NCI-H69 (cell line): ENCODE measurements at regions not wholly inside any gene's neighbourhood (a gene's known extent, or its start where the extent isn't known, plus 50 kb on each side); places are given as distances from the start of the nearest gene placed in this dataset.
A peak's percentile ranks its signal among the peaks of the same experiment; 100 is the strongest.
"Not testable (repeated sequence)": the region's sequence is repeated elsewhere in the genome, so short reads cannot be mapped to it uniquely, and the experiment has no call there.

ENCODE experiments used
- DNase-seq: peaks from one replicate; lab custom pipeline; 2025; lab: John Stamatoyannopoulos, UW

DNA sequence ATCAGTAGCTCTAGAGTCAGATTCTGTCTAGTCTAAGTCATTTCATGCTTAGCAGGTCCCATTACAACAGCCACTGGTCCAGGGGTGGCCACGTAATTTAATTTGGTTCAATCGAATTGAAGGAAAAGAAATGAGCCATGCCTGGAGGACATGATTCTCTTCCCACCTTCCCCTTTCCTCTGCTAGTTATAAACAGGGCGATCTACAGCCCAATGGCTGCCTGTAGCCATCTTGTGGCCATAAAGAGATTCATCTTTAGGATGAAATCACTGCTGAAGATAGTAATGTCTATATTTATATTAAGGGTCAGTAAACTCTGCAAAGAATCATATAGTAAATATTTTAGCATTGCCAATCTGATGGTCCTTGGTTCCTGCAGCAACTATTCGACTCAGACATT, 107.4 kb downstream of the SPDYE17 start:
- DNase-seq = peak; percentile 66

DNA sequence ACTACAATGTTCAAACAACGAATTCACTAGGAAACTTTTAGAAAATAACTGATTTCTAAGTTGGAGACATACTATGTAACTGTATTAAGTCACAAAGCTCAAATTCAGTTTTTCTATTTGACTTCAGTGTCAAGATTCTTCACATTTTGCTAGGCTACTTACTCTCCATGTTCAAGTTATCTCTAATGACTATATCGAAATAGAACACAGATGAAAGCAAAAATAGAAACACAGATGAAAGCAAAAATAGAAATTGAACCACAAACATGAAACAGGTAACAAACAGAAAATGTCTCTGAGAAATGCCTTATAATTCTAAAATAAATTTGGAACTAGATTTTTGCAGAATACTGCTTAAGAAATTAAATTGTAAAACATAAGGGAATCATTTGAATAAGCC, 113.5 kb downstream of the SPDYE17 start:
- not testable (repeated sequence) for DNase-seq

DNA sequence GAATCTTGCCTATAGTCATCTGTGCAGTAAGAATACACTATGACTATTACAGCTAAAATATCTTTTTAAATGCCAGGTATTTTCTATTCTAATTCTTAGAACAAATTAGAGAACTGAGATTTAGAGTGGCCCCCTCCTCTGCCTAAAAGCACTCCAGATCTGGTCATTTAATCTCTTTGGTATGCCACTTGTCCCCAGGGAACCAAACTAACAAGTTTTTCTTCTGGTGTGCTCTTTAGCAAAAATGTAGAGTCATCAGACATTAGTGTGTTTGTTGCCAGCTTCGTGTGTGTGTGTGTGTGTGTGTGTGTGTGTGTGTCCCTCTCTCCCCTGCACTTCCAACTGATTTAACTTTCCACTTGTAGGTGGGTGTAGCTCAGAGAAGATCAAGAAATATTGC, 117.8 kb downstream of the SPDYE17 start:
- peak; percentile 29 for DNase-seq

DNA sequence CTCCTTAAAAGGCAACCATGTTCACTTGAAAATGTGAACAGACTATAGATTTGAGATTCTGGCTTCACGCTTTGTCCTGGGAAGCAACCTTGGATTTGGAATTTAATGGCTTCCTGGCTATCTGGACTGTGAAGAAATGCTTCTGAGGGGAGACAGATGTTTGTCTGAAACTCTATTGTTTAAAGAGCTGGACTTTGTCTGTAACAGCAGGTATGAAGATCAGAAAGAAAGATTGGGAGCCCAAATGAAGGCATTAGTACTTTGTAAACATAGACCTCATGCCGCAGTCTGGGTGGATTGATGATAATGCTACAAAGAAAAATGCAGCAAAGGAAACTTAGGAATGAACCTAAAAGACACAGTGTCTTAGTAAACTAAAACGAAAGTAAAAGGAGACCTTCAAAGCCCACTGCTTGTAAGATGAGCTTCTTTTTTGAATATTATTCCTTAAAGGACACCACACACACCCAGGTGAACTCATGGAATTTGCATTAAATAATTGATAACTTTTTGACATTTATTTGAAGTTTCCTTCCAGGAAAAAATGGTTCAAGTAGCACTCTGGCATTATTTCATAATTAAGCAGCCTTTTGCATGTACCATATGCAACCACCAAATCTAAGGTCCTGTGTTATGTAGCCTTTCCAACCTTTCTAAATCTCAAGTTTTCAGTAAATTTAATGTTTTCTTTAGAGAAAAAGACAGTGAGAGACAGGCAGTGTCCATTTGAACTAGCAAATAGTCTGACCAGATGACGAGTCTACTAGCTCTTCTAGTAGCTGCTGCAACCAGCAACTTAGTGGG, 119.9 kb downstream of the SPDYE17 start:
- DNase-seq = peak; percentile 90

DNA sequence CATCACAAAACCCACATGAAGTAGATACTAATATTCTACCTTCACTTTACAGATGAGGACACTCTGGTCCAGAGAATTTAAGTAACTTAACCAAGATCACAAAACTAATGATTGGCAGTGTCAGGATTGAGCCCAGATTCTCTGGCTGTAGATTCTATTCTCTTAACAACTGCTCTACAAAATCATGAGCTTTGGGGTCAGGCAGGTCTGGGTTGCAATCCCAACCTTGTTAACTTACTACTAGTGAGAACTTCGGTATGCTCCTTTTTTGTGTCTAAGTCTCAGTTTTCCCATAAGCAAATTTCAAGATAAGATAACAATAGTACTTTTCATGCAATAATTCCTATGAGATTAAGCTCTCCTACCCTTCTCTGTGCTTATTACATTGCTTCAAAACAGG, 127.5 kb downstream of the SPDYE17 start:
- not testable (repeated sequence) for DNase-seq

DNA sequence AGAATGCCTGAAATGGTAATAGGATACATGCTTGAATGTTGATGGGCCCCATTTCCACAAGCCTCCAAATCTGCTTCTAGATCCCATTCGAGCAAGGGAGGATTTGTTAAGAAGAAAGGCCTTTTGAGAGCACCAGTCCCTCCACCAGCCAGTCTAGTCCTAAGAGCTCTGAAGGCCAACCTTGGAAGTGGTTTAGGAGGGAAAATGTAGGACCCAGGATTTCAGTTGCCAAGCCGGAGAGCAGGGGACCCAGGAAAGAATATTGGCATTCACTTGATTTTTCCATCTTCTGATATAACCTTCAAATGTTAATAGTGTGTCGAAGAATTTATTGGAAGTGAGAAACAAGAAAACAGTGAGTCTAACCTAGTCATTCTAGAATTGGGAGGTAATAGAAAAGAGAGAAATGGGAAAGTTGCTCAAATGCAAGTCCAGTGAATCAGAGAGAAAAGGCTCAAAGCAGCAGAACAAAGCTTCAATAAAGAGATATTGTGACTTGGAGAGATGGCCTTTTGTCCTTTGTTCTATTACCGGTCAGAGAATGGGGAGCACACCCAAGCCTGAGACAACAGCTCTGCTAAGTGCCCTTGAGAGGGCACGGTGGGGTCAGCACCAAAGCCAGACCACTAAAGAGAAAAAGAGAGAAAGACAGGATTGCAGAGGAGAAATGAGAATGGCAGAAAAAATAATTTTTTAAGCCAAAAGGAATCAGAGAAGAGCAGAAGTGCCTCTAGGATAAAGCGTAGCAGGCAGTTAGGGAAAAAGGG, 130.0 kb downstream of the SPDYE17 start:
- DNase-seq = not testable (repeated sequence)

DNA sequence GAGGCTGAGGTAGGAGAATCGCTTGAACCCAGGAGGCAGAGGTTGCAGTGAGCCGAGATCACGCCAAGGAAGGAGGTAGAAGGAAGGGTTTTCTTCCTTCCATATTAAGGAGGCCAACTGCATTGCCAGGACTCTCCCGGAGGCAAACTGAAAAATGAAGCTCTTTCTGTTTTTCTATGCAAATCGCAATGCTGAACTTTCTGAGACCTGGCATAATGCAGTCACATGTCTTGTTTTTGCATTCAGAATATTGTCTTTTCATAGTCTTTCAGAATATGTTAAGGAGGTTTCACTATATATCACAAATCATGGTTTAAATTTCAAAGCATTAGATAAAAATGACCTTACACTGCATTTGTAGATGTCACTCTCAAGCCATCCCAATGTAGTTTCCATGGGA, 133.4 kb downstream of the SPDYE17 start:
- not testable (repeated sequence) for DNase-seq

DNA sequence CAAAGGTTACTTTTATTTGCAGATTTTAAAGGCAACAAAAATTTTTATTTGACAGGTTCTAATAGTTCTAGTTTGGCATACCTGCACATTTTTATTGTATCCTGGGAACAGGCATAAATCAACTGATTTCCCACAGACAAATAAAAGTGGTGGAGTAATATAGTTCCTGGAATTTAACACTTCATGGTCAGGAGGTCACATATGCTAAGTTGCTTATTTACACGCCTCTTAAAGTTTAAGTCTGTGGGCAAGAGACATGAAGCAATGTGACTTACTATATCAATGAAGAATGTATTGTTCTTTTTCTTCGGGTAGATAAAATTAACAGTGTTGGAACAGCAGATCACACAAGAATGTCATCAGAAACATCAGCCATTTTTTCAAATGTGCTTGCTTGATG, 135.2 kb downstream of the SPDYE17 start:
- DNase-seq = not testable (repeated sequence)

DNA sequence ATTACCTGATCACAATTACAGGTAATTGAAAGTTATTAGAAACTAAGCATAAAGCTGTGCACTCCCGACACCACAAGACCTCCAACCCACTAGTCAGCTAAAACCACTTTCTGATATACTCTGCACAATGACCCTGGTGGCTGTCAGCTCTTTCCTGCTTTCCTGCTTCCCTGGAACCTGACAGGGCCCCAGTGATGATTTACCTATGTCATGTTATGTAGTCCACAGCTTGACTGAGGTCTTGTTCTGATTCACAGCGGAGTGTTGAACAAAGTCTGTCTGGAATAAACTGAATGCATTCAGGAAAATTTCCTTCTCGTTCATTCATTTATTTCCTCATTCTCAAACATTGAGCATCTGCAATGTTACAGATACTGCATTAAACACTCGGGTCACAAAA, 136.5 kb downstream of the SPDYE17 start:
- not testable (repeated sequence) for DNase-seq

DNA sequence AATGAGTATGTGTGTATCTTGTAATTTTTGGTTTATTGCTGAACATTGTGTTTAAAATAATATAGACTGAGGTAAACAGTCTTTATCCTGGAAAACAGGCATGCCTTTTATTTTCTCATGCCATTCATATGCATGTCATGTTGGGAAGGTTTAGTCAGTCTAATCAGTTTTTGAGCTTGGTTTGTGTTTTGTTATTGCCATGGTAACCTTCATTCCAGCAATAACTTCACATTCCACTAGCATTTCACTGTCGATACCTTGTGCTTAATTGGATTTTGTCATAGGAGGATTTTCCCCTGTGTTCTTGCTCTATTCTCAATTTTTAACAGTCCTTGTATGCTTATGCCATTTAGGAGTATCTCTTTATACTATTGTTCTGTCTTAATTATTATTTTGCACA, 140.4 kb downstream of the SPDYE17 start:
- not testable (repeated sequence) for DNase-seq

DNA sequence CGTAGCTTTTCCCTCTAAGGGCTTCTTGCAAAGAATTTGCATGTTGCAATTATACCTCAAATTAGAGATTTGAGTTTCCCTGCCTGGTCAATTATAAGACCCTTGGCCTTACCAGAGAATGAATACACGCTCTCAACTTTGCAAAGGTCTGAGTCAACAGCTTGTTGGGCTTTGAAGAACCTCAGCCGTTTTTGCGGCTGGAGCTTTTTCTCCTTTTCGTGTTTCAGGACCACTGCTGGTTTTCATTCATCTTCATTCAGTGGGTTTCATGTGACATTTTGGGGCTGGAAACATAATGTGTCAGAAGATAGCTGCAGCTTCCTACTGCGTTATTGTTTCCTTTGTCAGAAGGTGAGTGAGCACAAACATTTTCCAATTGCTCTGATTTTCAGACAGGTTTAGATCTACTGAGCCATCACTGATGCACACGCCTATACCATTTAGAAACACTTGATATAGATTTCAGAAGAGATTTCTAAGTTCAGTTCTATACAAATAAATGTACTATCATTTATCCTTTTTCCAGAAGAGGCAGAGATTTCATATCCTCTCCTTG, 152.3 kb downstream of the SPDYE17 start:
- DNase-seq = peak; percentile 69

DNA sequence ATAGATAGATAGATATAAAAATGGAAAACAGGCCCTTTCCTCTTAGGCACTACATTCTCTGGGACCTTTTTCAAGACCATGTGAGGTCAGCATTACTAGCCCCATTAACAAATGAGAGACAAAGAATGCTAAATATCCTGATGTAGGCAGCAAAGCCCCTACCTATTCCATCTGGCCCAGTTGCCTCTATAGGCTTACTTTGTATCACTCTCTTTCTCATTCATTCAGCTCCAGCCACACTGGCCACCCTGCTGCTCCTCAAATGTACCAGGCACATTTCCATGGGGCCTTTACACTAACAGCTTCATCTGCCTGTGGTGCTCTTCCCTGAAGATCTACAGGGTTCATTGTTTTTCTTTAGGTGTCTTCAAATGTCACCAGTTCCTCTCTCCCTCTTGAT, 156.4 kb downstream of the SPDYE17 start:
- DNase-seq = not testable (repeated sequence)

DNA sequence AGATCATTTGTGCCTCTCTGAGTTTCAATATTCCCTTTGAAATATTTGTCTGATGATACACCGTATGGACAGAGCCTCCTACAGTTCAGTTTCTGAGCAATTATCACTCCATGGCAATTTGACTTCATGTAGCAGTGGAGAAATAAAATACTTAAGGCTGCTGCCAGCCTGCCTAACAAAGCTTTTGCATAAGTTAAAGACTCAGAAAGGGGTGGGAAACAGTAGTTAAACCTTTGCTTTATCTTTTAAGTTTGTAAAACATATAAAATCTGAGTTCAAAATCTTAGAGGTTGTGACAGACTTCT, 161.7 kb downstream of the SPDYE17 start:
- DNase-seq = peak; percentile 56

DNA sequence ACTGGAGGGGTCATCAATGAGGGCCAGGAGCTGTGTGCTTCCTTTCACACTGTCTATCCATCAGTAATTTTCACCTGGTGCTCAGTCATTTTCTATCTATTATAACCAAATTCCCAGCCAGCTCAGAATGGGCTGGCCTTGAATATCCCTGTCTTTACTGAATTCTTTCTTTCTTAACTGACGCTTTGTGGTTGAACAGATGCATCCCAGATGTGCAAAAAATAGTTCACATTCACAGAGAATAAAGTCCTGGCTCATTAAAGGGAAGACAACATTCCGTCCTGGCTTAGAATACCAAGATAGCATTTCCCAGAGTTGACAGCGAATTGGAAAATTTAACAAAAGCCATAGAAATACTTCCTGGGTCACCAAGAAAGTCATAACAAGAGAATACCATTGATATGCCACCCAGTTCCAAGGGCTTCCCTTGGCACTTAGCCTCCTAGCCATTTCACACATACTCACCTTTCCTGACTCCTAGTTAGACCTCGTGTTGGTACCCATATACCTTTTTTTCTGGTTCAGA, 164.7 kb downstream of the SPDYE17 start:
- not testable (repeated sequence) for DNase-seq

DNA sequence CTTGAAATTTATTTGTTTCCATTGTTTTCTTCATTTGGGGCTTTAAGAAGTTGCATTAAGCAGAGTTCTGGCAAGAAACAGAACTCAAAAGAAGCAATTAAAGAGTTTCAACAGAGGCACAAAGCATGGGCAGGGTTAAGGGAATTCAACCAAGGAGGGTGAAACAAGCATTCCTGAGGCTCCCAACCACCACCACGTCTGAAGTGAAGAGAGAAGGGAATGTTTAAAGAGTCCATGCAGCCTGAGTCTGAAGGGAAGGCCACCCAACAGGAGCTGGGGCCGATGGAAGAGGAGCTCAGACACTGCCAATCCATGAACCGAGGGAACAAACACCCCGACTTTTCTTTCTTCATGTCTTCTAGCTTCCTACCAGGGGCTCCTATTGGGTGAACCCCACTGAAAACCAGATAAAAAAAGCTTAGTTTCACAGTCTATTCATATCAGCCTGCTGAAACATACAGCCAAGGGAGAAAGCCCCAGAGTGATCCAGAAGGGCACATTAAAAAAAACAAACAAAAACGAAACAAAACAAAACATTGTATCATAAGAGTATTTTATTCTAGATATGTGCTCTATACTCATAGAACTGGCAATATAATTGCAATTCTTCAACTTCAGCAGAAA, 168.9 kb downstream of the SPDYE17 start:
- DNase-seq = not testable (repeated sequence)

DNA sequence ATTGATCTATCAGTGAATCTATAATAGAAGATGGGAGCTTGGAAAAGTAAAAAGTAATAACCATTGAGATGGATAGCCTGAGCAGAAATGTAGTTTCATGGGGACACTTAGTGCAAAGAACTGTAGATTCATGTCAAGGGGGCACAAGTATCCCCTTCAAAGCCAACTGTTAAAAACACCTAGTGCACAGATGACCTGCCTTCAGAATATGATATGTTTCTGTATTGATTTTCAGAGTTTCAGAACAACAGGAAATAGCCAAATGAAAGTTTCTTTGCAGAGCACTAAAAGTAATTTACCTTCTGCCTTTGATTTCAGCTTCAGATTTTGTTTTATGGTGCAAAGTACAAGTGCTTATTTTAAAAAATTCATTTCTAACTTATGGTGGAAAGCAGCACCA, 169.9 kb downstream of the SPDYE17 start:
- not testable (repeated sequence) for DNase-seq

DNA sequence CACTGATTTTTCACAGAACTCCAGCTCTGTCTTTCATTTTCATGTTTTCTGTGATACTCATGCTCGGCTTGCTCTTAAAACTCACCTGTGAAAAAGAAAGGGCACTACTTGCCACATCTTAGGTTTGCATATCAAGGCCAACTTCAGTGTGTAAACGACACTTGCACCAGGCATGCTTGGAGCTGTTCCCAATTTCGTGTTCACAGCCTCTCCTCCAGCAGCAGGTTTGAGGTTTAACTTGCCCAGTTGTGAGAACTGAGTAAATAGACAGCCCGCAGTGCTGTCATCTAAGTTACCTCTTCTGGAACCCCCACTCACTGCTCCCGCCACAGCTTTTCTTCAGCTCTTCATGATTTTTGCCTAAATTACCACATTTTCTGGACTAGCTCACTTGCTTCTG, 172.2 kb downstream of the SPDYE17 start:
- not testable (repeated sequence) for DNase-seq

DNA sequence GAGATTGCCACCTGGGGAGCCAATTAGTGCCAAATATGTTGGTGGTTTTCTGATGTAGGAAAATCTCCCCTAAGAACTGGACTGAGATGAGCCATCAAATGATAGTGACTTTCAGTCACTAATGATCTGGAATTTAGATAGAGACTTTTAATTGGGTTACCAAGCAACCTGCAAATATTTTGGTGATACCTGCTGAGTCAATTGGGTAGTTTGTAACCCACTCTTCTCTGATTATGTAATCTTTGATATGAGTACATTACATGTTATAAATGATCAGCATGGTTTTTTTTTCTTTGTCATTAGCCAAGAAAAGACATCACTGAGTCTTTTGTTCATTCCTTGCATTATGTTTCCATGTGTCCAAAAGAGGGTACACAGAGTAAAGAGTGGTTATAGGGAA, 177.5 kb downstream of the SPDYE17 start:
- DNase-seq = peak; percentile 36

DNA sequence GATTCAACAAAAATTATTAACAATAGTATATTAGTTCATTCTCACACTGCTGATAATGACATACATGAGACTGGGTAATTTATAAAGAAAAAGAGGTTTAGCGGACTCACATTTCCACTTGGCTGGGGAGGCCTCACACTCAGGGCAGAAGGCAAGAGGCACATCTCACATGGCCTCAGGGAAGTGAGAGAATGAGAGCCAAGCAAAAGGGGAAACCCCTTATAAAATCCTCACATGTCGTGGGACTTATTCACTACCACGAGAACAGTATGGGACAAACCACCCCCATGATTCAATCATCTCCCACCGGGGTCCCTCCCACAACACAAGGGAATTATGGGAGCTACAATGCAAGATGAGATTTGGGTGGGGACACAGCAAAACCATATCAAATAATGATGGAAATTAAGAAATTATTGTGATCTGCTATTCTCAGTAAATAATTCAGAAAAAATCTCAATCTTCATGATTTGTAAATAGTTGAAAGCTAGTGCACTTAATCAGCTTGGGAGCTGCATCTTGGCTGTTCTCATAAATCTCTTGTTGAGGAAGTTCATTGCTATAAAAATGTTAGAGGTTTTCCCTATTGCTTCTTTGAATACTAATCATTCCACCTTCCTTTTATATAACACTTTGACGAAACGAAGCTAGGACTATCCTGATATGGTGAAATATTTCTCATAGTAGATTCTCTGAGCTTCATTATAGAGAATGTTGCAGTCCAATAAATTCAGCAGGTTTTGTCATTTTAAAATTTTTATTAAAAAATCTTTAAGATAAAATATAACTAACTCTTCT, 179.2 kb downstream of the SPDYE17 start:
- DNase-seq = not testable (repeated sequence)

DNA sequence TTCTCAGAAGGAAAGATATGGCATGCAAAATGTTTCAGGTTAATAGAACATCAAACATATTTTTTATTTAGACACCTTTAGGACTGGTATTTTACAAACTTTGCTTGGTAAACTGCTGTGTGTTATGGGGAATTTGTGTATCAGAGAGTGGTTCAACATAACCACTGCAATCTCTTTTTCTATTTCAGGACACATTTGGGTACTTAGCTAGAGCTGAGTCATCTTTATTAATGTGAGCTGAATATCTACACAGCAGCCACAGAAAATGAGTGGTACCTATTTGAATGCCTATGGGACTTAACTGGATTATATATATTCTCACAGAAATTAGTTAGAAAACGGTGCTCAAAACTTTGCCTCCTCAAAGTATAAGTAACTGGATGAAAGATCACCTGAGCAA, 179.8 kb downstream of the SPDYE17 start:
- DNase-seq = not testable (repeated sequence)

DNA sequence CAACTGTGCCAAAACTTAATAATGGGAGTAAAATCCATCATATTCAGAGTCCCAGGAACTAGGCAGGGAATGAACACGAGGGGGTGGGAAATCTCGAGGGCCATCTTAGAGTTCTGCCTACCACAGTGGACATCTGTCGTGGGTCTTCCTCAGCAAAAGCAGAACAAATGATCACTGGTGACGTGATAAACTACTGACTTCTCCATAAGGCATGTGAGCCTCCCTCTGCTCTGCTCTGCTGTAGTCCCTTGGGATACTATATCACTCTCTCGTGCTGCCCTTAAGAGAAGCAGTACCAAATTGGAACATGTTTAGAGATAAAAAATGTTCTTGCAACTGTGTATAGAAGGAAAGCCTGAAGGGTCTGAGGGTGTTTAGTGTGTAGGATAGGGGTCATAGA, 180.5 kb downstream of the SPDYE17 start:
- DNase-seq = not testable (repeated sequence)
